ENCODE measurements at regions not wholly inside any gene's neighbourhood (a gene's known extent, or its start where the extent isn't known, plus 50 kb on each side); places are given as distances from the start of the nearest gene placed in this dataset.

DNA sequence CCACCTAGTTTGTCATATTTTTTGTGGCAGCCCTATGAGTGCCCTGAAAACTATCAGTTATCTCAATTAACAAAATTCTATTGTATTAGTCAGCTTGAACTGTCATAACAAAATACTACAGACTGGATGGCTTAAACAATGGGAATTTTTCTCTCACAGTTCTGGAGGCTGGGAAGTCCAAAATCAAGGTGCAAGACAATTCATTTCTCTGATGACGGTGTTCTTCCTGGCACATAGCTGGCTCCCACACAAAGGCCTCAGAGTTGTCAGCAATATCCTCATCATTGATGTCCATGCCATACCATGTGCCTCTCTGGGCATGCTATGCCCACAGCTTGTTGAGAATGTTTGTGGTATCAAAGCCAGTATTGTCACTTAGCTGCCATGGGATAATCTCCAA lies 691.9 kb downstream of the NR2F1-AS1 start:
- Mint-ChIP-seq H3K36me3 (no peaks in the 10 kb centered on the region), H3K27me3 (ENCODE audit: low read depth) (no peaks in the 10 kb centered on the region), H3K4me3 (no peak overlapping the region), H3K9me3 (peaks cover 9% of the 10 kb centered on the region), H3K4me1 (peaks cover 4% of the 10 kb centered on the region), H3K27ac (no peak overlapping the region)
- TF ChIP-seq KAT7 (CRISPR knock-in tag; IDR thresholded peaks at IDR 0.05; ENCODE audit: borderline replicate concordance): no peak
- TF ChIP-seq GABPB1 (CRISPR knock-in tag; IDR thresholded peaks at IDR 0.05): no peak
- no peak for TF ChIP-seq NR2C2 (CRISPR knock-in tag; IDR thresholded peaks at IDR 0.05)
- no peak for TF ChIP-seq SOX15 (CRISPR knock-in tag; IDR thresholded peaks at IDR 0.05)
- no peak for TF ChIP-seq JUN (CRISPR knock-in tag; IDR thresholded peaks at IDR 0.05)
- TF ChIP-seq FOXJ3 (CRISPR knock-in tag; IDR thresholded peaks at IDR 0.05; ENCODE audit: borderline replicate concordance): no peak
- TF ChIP-seq, protein P1, sequence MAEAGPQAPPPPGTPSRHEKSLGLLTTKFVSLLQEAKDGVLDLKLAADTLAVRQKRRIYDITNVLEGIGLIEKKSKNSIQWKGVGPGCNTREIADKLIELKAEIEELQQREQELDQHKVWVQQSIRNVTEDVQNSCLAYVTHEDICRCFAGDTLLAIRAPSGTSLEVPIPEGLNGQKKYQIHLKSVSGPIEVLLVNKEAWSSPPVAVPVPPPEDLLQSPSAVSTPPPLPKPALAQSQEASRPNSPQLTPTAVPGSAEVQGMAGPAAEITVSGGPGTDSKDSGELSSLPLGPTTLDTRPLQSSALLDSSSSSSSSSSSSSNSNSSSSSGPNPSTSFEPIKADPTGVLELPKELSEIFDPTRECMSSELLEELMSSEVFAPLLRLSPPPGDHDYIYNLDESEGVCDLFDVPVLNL (CRISPR knock-in tag; IDR thresholded peaks at IDR 0.05; ENCODE audit: borderline replicate concordance, low read depth): no peak
- TF ChIP-seq ATF1 (CRISPR knock-in tag; IDR thresholded peaks at IDR 0.05): no peak
- no peak for TF ChIP-seq HMGA2 (CRISPR knock-in tag; IDR thresholded peaks at IDR 0.05)
- TF ChIP-seq, protein P2, sequence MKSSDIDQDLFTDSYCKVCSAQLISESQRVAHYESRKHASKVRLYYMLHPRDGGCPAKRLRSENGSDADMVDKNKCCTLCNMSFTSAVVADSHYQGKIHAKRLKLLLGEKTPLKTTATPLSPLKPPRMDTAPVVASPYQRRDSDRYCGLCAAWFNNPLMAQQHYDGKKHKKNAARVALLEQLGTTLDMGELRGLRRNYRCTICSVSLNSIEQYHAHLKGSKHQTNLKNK (CRISPR knock-in tag; IDR thresholded peaks at IDR 0.05): no peak
- TF ChIP-seq, protein P3, sequence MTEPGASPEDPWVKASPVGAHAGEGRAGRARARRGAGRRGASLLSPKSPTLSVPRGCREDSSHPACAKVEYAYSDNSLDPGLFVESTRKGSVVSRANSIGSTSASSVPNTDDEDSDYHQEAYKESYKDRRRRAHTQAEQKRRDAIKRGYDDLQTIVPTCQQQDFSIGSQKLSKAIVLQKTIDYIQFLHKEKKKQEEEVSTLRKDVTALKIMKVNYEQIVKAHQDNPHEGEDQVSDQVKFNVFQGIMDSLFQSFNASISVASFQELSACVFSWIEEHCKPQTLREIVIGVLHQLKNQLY (CRISPR knock-in tag; IDR thresholded peaks at IDR 0.05): no peak
- TF ChIP-seq, protein P4, sequence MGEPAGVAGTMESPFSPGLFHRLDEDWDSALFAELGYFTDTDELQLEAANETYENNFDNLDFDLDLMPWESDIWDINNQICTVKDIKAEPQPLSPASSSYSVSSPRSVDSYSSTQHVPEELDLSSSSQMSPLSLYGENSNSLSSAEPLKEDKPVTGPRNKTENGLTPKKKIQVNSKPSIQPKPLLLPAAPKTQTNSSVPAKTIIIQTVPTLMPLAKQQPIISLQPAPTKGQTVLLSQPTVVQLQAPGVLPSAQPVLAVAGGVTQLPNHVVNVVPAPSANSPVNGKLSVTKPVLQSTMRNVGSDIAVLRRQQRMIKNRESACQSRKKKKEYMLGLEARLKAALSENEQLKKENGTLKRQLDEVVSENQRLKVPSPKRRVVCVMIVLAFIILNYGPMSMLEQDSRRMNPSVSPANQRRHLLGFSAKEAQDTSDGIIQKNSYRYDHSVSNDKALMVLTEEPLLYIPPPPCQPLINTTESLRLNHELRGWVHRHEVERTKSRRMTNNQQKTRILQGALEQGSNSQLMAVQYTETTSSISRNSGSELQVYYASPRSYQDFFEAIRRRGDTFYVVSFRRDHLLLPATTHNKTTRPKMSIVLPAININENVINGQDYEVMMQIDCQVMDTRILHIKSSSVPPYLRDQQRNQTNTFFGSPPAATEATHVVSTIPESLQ (CRISPR knock-in tag; IDR thresholded peaks at IDR 0.05): no peak
- TF ChIP-seq, protein P5, sequence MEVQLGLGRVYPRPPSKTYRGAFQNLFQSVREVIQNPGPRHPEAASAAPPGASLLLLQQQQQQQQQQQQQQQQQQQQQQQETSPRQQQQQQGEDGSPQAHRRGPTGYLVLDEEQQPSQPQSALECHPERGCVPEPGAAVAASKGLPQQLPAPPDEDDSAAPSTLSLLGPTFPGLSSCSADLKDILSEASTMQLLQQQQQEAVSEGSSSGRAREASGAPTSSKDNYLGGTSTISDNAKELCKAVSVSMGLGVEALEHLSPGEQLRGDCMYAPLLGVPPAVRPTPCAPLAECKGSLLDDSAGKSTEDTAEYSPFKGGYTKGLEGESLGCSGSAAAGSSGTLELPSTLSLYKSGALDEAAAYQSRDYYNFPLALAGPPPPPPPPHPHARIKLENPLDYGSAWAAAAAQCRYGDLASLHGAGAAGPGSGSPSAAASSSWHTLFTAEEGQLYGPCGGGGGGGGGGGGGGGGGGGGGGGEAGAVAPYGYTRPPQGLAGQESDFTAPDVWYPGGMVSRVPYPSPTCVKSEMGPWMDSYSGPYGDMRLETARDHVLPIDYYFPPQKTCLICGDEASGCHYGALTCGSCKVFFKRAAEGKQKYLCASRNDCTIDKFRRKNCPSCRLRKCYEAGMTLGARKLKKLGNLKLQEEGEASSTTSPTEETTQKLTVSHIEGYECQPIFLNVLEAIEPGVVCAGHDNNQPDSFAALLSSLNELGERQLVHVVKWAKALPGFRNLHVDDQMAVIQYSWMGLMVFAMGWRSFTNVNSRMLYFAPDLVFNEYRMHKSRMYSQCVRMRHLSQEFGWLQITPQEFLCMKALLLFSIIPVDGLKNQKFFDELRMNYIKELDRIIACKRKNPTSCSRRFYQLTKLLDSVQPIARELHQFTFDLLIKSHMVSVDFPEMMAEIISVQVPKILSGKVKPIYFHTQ (CRISPR knock-in tag; IDR thresholded peaks at IDR 0.05): no peak
- TF ChIP-seq, protein P6, sequence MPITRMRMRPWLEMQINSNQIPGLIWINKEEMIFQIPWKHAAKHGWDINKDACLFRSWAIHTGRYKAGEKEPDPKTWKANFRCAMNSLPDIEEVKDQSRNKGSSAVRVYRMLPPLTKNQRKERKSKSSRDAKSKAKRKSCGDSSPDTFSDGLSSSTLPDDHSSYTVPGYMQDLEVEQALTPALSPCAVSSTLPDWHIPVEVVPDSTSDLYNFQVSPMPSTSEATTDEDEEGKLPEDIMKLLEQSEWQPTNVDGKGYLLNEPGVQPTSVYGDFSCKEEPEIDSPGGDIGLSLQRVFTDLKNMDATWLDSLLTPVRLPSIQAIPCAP (CRISPR knock-in tag; IDR thresholded peaks at IDR 0.05): no peak
- TF ChIP-seq PRRX2 (CRISPR knock-in tag; IDR thresholded peaks at IDR 0.05): no peak
- TF ChIP-seq, protein P7, sequence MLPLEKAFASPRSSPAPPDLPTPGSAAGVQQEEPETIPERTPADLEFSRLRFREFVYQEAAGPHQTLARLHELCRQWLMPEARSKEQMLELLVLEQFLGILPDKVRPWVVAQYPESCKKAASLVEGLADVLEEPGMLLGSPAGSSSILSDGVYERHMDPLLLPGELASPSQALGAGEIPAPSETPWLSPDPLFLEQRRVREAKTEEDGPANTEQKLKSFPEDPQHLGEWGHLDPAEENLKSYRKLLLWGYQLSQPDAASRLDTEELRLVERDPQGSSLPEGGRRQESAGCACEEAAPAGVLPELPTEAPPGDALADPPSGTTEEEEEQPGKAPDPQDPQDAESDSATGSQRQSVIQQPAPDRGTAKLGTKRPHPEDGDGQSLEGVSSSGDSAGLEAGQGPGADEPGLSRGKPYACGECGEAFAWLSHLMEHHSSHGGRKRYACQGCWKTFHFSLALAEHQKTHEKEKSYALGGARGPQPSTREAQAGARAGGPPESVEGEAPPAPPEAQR (CRISPR knock-in tag; IDR thresholded peaks at IDR 0.05): no peak
- no peak for TF ChIP-seq CREB1 (CRISPR knock-in tag; IDR thresholded peaks at IDR 0.05)
- TF ChIP-seq ZNF423 (CRISPR knock-in tag; IDR thresholded peaks at IDR 0.05): no peak
- ChIA-PET CTCF (no interaction called here), POLR2A (interaction anchor here (0.6 kb wide), 1 partner anchor 219 kb away, joined by 3 read pairs; no protein-coding TSS in a partner anchor)
- no peak for ATAC-seq
- DNase-seq (ENCODE audit: low spot score): no peak
